GM23338 (cell line): ENCODE measurements at regions not wholly inside any gene's neighbourhood (a gene's known extent, or its start where the extent isn't known, plus 50 kb on each side); places are given as distances from the start of the nearest gene placed in this dataset.

ENCODE experiments used
- POLR2AphosphoS5 ChIP-seq: IDR thresholded peaks from 2 replicates; pipeline ENCODE4 v1.6.1; 2016; ENCODE audit warnings: antibody characterized with exemption, low read depth
- ZNF114 ChIP-seq: fragments of 250-450 bp; sonication (Bioruptor Pico); IDR thresholded peaks from 2 replicates; pipeline ENCODE4 v1.5.0; 2020; ENCODE audit warnings: mild to moderate bottlenecking, moderate library complexity
- TF ChIP-seq, protein P1 (sequence below): IDR thresholded peaks from one replicate; pipeline ENCODE4 v1.6.1; 2018; ENCODE audit warnings: antibody characterized with exemption; ENCODE audit not compliant: unreplicated experiment

DNA sequence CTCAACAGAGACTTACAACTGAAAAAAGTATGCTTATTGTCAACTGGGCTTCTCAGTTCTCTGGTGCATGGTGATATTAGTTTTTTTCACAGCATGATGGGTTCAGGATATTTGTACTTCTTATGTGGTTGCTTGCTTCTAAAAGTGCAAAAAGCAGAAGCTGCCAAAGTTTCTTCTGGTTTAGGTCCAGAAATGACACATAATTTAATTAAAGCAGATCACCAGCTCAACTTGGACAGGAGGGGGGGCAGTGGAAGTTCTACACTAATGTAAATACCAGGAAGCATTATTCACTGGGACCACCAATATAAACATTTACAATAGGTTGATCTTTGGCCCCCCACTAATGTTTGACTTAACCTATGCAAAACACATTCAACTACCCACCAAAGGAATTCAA, 354.8 kb upstream of the BRINP3 start:
- TF ChIP-seq POLR2AphosphoS5 (no peak), ZNF114 (CRISPR knock-in tag) (no peak)
- TF ChIP-seq, protein P1, sequence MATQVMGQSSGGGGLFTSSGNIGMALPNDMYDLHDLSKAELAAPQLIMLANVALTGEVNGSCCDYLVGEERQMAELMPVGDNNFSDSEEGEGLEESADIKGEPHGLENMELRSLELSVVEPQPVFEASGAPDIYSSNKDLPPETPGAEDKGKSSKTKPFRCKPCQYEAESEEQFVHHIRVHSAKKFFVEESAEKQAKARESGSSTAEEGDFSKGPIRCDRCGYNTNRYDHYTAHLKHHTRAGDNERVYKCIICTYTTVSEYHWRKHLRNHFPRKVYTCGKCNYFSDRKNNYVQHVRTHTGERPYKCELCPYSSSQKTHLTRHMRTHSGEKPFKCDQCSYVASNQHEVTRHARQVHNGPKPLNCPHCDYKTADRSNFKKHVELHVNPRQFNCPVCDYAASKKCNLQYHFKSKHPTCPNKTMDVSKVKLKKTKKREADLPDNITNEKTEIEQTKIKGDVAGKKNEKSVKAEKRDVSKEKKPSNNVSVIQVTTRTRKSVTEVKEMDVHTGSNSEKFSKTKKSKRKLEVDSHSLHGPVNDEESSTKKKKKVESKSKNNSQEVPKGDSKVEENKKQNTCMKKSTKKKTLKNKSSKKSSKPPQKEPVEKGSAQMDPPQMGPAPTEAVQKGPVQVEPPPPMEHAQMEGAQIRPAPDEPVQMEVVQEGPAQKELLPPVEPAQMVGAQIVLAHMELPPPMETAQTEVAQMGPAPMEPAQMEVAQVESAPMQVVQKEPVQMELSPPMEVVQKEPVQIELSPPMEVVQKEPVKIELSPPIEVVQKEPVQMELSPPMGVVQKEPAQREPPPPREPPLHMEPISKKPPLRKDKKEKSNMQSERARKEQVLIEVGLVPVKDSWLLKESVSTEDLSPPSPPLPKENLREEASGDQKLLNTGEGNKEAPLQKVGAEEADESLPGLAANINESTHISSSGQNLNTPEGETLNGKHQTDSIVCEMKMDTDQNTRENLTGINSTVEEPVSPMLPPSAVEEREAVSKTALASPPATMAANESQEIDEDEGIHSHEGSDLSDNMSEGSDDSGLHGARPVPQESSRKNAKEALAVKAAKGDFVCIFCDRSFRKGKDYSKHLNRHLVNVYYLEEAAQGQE, result no peak
